ENCODE measurements at regions not wholly inside any gene's neighbourhood (a gene's known extent, or its start where the extent isn't known, plus 50 kb on each side); places are given as distances from the start of the nearest gene placed in this dataset.

- H3K4me1 ChIP-seq, result no peaks in the 10 kb centered on the region
- no peaks in the 10 kb centered on the region for H3K9me3 ChIP-seq
- DNase-seq, result no peak
- TF ChIP-seq CTCF (IDR thresholded peaks at IDR 0.05), result no peak
- H3K36me3 ChIP-seq, result no peaks in the 10 kb centered on the region
- H3K27me3 ChIP-seq, result peaks cover 0 to 22% of the 10 kb centered on the region in 2 donors
- intact Hi-C loops (cut with DNase I; ENCODE audit: low total_unique reads), result no loop called here
- H3K27ac ChIP-seq, result no peak overlapping the region
- H3K4me3 ChIP-seq, result no peak overlapping the region
These were observed 64.4 kb upstream of the CFAP46 start for GRCh38 chr10:133006806-133007205.

GRCh38 chr10:133006202-133006601, 63.8 kb upstream of the CFAP46 start:
- no peak for TF ChIP-seq CTCF (IDR thresholded peaks at IDR 0.05)
- intact Hi-C loops (cut with DNase I; ENCODE audit: low total_unique reads), result no loop called here
- DNase-seq, result no peak

GRCh38 chr10:133004478-133004877, 62.1 kb upstream of the CFAP46 start:
- H3K9me3 ChIP-seq, result no peaks in the 10 kb centered on the region
- DNase-seq, result no peak
- no peak overlapping the region for H3K27ac ChIP-seq
- H3K36me3 ChIP-seq, result no peaks in the 10 kb centered on the region
- TF ChIP-seq CTCF (IDR thresholded peaks at IDR 0.05), result no peak
- H3K27me3 ChIP-seq, result peaks cover 0 to 27% of the 10 kb centered on the region in 2 donors
- H3K4me3 ChIP-seq, result no peak overlapping the region
- H3K4me1 ChIP-seq, result no peaks in the 10 kb centered on the region
- intact Hi-C loops (cut with DNase I; ENCODE audit: low total_unique reads), result no loop called here

More at GRCh38 chr10:133006202-133006601, 63.8 kb upstream of the CFAP46 start:
- Histone ChIP-seq H3K27me3 (peaks cover 0 to 25% of the 10 kb centered on the region in 2 donors), H3K9me3 (no peaks in the 10 kb centered on the region), H3K27ac (no peak overlapping the region), H3K4me3 (no peak overlapping the region), H3K4me1 (no peaks in the 10 kb centered on the region), H3K36me3 (no peaks in the 10 kb centered on the region)

- Histone ChIP-seq H3K27ac (no peak overlapping the region), H3K27me3 (peaks cover 0 to 27% of the 10 kb centered on the region in 2 donors), H3K4me3 (no peak overlapping the region), H3K36me3 (no peaks in the 10 kb centered on the region), H3K9me3 (no peaks in the 10 kb centered on the region), H3K4me1 (no peaks in the 10 kb centered on the region)
- intact Hi-C loops (cut with DNase I; ENCODE audit: low total_unique reads), result no loop called here
- no peak for DNase-seq
- TF ChIP-seq CTCF (IDR thresholded peaks at IDR 0.05), result no peak
These were observed 60.8 kb upstream of the CFAP46 start for GRCh38 chr10:133003188-133003587.

GRCh38 chr10:133002685-133003084, 60.3 kb upstream of the CFAP46 start:
- DNase-seq, result no peak
- no peak overlapping the region for H3K27ac ChIP-seq
- peaks cover 0 to 29% of the 10 kb centered on the region in 2 donors for H3K27me3 ChIP-seq
- H3K4me1 ChIP-seq, result no peaks in the 10 kb centered on the region
- no peak overlapping the region for H3K4me3 ChIP-seq
- intact Hi-C loops (cut with DNase I; ENCODE audit: low total_unique reads), result no loop called here
- no peaks in the 10 kb centered on the region for H3K36me3 ChIP-seq
- H3K9me3 ChIP-seq, result no peaks in the 10 kb centered on the region
- TF ChIP-seq CTCF (IDR thresholded peaks at IDR 0.05), result no peak

GRCh38 chr10:133001114-133001513, 58.7 kb upstream of the CFAP46 start:
- Histone ChIP-seq H3K4me1 (no peaks in the 10 kb centered on the region), H3K9me3 (no peaks in the 10 kb centered on the region), H3K27ac (no peak overlapping the region), H3K36me3 (no peaks in the 10 kb centered on the region), H3K4me3 (no peak overlapping the region), H3K27me3 (peaks cover 0 to 19% of the 10 kb centered on the region in 2 donors)
- intact Hi-C loops (cut with DNase I; ENCODE audit: low total_unique reads), result no loop called here
- DNase-seq, result no peak
- no peak for TF ChIP-seq CTCF (IDR thresholded peaks at IDR 0.05)

All from tibial artery (tissue), 4 donors.